ENCODE measurements at regions not wholly inside any gene's neighbourhood (a gene's known extent, or its start where the extent isn't known, plus 50 kb on each side); places are given as distances from the start of the nearest gene placed in this dataset.

DNA sequence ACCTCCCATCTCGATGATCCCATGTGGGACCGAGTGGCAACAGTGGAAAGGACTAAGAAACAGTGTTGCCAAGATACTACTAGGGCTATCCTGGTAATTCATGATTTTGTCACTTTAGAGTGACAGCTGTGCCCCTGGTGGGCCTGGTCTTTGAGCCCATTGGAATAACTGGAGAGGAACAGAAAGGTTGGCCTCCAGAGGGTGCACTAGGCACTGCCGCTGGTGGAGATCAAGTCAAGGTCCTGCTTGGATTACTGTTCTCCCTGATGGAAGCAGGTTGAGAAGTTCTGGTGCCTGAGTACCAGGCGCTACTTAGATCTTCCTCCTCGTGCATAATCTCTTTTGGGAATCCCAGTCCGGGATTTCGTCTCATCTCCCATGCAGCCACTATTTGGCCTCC lies 129.6 kb downstream of the SEC61B start:
- intact Hi-C loops (cut with DNase I; ENCODE audit: low total_unique reads) = no loop called here
- TF ChIP-seq, protein P1, sequence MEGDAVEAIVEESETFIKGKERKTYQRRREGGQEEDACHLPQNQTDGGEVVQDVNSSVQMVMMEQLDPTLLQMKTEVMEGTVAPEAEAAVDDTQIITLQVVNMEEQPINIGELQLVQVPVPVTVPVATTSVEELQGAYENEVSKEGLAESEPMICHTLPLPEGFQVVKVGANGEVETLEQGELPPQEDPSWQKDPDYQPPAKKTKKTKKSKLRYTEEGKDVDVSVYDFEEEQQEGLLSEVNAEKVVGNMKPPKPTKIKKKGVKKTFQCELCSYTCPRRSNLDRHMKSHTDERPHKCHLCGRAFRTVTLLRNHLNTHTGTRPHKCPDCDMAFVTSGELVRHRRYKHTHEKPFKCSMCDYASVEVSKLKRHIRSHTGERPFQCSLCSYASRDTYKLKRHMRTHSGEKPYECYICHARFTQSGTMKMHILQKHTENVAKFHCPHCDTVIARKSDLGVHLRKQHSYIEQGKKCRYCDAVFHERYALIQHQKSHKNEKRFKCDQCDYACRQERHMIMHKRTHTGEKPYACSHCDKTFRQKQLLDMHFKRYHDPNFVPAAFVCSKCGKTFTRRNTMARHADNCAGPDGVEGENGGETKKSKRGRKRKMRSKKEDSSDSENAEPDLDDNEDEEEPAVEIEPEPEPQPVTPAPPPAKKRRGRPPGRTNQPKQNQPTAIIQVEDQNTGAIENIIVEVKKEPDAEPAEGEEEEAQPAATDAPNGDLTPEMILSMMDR (IDR thresholded peaks at IDR 0.05) = no peak
- Histone ChIP-seq H3K9me3 (no peaks in the 10 kb centered on the region), H3K27ac (no peak overlapping the region), H3K27me3 (no peaks in the 10 kb centered on the region), H3K36me3 (no peaks in the 10 kb centered on the region), H3K4me3 (no peak overlapping the region), H3K4me1 (peaks cover 0 to 20% (median 12%) of the 10 kb centered on the region in 4 donors)
- DNase-seq = no peak

DNA sequence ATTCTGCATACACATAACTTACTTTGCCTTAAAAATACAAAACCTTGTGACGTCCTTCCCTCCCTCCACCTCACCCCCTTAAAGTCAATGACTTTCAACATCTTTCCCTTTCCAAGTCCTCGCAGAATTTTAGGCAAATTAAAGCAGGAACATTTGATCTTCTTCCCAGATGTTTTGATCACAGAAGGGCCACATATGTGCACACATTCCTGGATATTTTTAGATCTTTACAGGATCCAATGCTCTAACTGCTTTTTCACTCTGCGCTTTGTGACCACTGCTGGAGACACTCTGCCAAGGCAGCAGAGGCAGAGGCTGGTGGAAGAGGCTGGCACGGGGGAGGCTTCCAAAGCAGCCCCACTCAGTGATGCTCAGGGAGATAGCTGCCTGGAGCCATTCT lies 130.7 kb downstream of the SEC61B start:
- H3K27ac ChIP-seq = peak overlapping the region; percentile 42 to 53
- H3K36me3 ChIP-seq = no peaks in the 10 kb centered on the region
- TF ChIP-seq, protein P1 (IDR thresholded peaks at IDR 0.05) = no peak
- H3K4me3 ChIP-seq = no peak overlapping the region
- intact Hi-C loops (cut with DNase I; ENCODE audit: low total_unique reads) = no loop called here
- H3K4me1 ChIP-seq = peaks cover 0 to 20% (median 12%) of the 10 kb centered on the region in 4 donors
- H3K27me3 ChIP-seq = no peaks in the 10 kb centered on the region
- DNase-seq = no peak
- no peaks in the 10 kb centered on the region for H3K9me3 ChIP-seq

DNA sequence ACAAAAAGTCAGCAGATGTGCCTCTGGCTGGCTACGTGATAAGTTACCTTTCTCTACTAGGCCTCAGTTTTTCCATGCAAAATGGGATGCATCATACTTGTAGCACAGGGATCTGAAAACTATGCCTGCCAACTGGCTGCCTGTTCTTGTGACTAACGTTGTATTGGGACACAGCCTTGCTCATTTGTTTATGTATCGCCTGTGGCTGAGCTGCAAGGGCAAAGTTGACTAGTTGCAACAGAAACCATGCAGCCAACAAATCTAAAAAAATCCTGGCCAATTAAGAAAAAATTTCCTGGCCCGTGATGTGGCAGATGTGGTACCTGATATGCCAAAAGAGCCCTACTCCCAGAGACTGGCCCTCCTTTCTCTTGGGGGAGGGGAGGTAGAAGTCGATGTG lies 131.3 kb downstream of the SEC61B start:
- H3K36me3 ChIP-seq = no peaks in the 10 kb centered on the region
- H3K9me3 ChIP-seq = no peaks in the 10 kb centered on the region
- peak; percentile 85 for DNase-seq
- TF ChIP-seq, protein P1 (IDR thresholded peaks at IDR 0.05) = no peak
- no peak overlapping the region for H3K4me3 ChIP-seq
- intact Hi-C loops (cut with DNase I; ENCODE audit: low total_unique reads) = no loop called here
- no peaks in the 10 kb centered on the region for H3K27me3 ChIP-seq
- peaks cover 0 to 20% (median 12%) of the 10 kb centered on the region in 4 donors for H3K4me1 ChIP-seq
- H3K27ac ChIP-seq = peak overlapping the region; percentile 22 to 42

DNA sequence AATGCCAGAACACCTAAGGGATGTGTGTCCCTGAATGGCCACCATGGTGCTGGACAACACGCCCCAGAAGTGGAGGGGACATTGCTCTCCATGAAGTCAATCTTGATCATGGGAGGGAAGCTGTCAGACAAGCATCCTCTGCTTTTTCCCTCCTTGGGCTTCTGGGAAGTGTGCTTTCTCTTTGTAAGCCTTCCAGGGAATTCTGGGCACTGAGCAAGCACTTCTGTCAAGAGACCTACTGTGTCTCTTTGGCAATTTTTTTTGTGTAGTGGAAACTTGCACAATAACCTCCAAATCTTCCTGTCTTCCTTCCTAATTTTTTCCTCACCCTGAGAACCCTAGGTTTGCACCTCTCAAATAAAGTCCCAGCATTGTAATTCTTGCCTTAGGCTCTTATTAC lies 132.0 kb downstream of the SEC61B start:
- peak overlapping the region in 1 of 2 donors; percentile 40 for H3K27ac ChIP-seq

DNA sequence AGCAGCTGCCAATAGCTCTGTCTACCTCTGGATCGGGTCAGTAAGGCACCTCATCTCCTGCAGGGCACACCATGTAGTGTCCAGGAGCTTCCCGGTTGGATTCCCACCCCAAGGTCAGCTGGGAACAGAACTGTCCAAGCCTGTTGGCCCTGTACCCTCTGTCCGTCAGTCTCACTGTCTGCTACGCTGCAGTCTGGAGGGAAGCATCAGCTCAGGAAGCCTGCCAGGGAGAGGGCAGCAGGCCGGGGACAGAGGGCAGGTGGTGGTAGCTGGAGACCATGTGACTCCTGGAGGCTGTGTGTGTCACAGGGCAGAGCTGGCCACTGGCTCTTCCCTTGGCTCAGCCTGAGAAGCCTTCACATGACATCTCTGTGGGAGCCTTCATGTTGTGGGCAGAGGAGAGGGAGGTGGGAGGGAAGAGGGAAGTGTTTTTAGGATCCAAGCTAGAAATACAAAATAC lies 134.5 kb downstream of the SEC61B start:
- Histone ChIP-seq H3K36me3 (no peaks in the 10 kb centered on the region), H3K4me3 (no peak overlapping the region), H3K9me3 (no peaks in the 10 kb centered on the region), H3K27ac (peak overlapping the region; percentile 6 to 10), H3K4me1 (peaks cover 0 to 20% (median 12%) of the 10 kb centered on the region in 4 donors), H3K27me3 (peaks cover 0 to 21% of the 10 kb centered on the region in 2 donors)
- TF ChIP-seq, protein P1 (IDR thresholded peaks at IDR 0.05) = no peak
- intact Hi-C loops (cut with DNase I; ENCODE audit: low total_unique reads) = no loop called here
- DNase-seq = peak; percentile 70 to 86

More for the DNA sequence above, 132.0 kb downstream of the SEC61B start:
- no peaks in the 10 kb centered on the region for H3K36me3 ChIP-seq
- no peaks in the 10 kb centered on the region for H3K9me3 ChIP-seq
- no peak overlapping the region for H3K4me3 ChIP-seq
- H3K4me1 ChIP-seq = peaks cover 0 to 20% (median 12%) of the 10 kb centered on the region in 4 donors
- DNase-seq = no peak
- peaks cover 0 to 5% of the 10 kb centered on the region in 2 donors for H3K27me3 ChIP-seq
- TF ChIP-seq, protein P1 (IDR thresholded peaks at IDR 0.05) = no peak
- intact Hi-C loops (cut with DNase I; ENCODE audit: low total_unique reads) = no loop called here

DNA sequence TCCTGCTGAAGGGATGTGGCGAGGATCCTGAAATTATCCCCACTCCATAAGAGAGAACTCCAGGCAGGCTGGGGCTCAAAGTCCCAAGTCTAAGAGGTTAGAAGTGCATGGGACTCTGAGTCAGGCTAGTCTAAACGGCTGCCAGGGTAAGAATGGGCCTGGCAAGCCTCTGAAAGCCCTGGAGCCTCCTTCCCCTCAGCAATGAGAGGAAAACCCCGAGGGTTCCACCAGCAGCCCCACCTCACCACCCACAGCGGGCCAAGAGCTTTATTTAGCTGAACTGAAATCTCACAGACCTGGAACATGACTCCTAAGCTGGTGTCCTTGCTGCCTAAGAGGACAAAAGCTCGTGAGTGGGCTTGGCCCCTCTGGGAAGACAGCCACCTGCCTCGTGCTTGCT lies 135.5 kb downstream of the SEC61B start:
- Histone ChIP-seq H3K9me3 (no peaks in the 10 kb centered on the region), H3K4me3 (no peak overlapping the region), H3K27ac (no peak overlapping the region), H3K27me3 (peaks cover 0 to 21% of the 10 kb centered on the region in 2 donors), H3K4me1 (peaks cover 0 to 17% (median 14%) of the 10 kb centered on the region in 4 donors), H3K36me3 (no peaks in the 10 kb centered on the region)
- peak; percentile 79 to 84 for DNase-seq
- TF ChIP-seq, protein P1 (IDR thresholded peaks at IDR 0.05) = no peak
- intact Hi-C loops (cut with DNase I; ENCODE audit: low total_unique reads) = no loop called here

All from tibial artery (tissue), 4 donors.